HPDE6-E6E7 (cell line): ENCODE measurements at regions not wholly inside any gene's neighbourhood (a gene's known extent, or its start where the extent isn't known, plus 50 kb on each side); places are given as distances from the start of the nearest gene placed in this dataset.
"Not testable (repeated sequence)": the region's sequence is repeated elsewhere in the genome, so short reads cannot be mapped to it uniquely, and the experiment has no call there.

ENCODE experiments used
- DNase-seq: peaks from one replicate; pipeline ENCODE4 v3.0.0; 2011; ENCODE audit warnings: missing footprints; ENCODE audit errors: extremely low spot score

DNA sequence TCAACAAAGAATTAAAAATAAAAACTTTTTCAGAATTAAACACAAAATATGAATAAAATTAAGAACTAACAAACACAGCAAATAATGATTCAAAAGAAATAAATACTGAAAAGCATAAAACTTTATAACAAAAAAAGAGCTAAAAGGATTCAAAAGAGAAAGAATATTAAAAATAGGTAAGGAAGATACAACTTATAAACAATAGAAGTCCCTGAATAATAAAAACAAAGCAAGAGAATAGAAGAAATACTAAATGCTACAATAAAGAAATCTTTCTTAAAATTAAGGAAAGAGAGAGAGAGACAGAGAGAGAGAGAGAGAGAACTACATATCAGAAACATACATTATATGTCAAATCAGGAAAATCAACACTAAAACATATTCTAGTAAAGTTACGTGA, 619.9 kb upstream of the SLIT2 start:
- no peak for DNase-seq

DNA sequence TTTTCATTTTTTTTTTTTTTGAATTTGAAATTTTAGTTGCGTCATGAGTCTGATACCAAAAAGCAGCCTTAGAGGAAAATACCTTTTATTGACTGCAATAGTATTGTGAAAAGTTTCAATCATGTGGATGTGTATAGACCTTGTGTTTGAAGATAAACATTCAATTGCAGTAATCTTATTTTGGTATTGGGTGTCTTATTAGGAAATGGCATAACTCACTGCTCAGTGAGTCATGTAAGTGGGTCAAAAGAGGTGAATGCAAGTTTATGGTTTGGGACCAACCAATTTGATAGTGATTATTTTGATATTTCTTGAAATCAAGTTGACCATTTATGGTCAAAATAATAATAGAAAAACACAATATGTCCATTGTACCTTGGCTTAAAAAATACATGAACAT, 627.8 kb upstream of the SLIT2 start:
- no peak for DNase-seq

DNA sequence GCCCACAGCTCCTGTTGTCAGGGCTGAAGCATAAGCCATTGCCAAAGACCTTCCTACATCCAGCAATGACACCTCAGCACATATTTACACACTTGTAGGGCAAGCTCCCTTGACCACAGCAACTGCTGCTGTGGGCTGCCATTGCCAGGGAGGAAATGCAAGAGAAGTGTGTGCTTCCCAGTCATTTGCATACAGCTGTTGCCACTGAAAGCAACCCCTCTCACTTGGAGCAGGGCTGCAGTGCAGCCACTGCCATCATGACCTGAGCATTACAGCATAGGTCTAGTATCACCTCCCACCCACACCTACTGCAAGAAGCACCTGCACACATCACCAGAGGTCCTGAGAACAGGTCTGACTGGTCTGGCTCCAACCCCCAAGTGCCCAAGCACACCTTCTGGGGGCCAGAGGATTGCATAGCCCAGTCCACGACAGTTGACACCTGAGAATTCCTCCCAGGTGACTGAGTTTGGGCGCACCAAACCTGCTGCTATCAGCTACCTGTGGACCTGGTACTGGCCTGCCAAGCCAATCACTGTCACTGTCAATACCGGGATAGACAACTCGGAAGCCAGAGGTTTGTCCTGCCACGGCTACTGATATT, 636.5 kb upstream of the SLIT2 start:
- no peak for DNase-seq

DNA sequence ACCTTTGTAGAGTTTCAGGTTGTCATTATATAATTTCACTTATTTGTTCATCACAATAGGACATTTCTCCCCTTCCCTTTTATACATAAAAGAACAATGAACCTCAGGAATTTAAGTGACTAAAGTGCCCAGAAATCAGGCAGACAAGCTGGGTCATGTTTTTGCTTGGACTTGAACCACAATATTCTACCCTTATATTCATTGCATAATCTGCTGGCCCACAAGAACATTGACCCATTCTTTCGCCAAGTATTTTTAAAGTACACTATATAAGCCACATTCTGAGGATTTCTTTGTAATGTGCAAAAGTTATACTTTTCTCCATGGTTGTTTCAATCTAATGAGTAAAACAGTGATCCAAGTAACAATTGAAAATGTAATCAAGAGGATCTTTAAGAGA, 637.5 kb upstream of the SLIT2 start:
- DNase-seq = no peak

GRCh38 chr4:19596342-19596741, 655.4 kb upstream of the SLIT2 start:
- no peak for DNase-seq

DNA sequence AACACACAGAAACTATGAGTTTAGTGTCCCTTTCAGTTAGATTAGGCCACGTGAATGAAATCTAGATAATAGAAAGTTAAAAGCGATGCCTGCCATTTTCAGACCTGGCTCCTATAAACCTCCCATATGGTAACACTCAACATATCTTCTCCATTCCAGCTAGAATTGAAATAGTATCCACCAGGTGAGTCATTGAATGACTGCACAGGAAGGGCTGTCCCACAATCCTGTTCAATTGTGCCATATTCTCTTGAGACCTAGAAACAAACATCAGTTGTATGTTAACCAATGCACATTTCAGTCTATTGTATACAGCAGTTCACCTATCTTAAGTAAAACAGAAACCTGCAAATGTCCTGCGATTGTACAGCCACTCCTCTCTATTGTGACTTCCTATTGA, 659.3 kb upstream of the SLIT2 start:
- DNase-seq = no peak

DNA sequence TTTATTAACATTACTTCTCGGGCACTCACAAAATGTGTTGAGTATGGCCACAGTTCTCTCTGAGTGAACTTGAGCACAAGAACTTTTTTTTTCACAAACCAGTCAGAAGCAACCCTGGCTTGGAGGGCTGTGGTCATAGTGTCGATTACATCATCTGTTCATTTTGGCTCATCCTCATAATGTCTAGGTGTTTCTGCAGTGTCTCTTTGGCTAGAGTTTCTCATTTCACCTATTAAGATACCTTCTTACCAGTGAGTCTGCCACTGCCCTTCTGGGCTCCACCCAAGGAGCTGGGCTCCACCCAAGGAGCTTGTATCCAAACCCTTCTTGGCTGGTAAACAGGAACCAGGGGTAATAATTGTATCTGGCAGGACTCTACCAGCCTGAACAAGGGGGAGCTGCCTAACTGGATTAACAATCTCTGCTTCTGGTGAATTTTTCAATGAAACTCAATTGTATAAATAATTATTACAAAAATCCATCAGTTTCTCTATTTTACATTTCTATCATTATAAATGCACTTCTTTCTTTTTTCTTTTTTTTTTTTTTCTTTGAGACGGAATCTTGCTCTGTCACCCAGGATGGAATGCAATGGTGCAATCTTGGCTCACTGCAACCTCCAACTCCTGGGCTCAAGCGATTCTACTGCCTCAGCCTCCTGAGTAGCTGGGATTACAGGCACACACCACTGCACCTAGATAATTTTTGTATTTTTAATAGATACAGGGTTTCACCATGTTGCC, 667.7 kb upstream of the SLIT2 start:
- no peak for DNase-seq

DNA sequence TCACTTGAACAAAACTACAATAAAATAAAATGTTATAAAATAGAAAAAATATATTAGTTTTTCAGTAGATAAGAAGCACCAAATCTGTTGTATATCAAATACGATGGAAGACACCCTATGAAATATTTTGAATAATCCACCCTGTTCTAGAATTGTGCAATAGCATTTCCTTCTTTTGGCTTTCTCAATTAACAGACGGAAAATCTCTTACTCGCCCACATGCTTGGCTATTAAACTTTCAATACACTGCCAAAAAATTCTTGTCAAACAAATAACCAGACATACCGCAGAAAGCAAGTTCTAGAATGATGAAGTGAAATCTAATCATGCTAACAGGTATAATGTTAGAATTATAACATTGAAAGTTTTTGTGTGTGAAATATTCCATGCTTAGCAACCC, 671.6 kb upstream of the SLIT2 start:
- no peak for DNase-seq

DNA sequence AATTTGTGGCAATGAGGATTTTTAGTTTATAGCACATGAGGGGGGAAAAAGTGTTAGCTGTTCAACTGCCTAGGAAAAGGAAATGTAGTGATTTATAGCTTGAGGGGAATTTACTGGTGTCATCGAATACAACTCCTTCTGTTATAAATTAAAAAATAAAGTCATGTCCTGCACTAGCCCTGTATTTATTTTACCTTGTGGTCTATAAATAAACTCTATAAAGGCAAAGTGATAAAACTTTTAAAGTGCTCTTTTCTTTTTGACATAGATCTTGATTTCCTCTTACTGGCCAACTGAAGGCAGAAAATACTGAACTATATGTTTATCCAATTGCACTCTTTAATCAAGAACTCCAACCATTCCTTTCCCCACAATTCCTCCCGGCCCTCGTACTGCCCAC, 672.1 kb upstream of the SLIT2 start:
- DNase-seq = no peak

- no peak for DNase-seq
Observed at GRCh38 chr4:19577097-19577496, 674.6 kb upstream of the SLIT2 start.

DNA sequence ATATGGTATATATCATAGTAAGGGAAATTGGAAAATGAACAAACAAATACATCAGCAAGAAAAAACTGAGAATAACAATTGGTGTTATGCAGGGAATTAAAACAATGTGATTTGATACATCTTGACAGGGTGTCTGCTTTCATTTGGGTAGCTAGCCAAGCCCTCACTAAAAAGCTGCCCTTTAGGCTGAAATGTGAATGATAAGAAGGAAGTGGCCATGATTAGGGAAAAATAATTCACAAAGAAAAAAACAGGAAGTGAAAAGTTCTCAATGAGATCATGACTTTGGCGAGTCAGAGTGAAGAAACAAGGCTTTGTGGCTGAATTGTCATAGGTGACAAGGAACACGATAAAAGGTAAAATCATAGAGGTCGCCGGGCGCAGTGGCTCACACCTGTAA, 675.8 kb upstream of the SLIT2 start:
- DNase-seq = no peak

DNA sequence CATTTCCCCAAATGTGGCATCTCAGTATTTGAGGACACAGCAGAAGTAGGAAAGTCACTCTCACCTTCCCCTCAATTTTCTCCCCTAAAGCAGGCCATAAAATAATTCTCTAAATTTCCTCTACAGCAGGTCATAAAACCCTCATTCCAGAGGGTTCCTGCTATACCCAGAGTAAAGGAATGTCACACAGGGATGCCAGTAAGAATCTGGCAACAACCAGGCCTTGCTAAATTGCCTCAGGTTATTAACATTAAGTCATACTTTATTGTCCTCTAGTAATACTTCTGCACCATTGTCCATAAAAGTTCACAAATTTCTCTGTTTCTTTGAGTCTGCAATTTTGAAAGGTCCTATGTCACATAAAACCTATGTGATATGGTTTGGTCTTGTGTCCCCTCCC, 685.7 kb upstream of the SLIT2 start:
- no peak for DNase-seq

DNA sequence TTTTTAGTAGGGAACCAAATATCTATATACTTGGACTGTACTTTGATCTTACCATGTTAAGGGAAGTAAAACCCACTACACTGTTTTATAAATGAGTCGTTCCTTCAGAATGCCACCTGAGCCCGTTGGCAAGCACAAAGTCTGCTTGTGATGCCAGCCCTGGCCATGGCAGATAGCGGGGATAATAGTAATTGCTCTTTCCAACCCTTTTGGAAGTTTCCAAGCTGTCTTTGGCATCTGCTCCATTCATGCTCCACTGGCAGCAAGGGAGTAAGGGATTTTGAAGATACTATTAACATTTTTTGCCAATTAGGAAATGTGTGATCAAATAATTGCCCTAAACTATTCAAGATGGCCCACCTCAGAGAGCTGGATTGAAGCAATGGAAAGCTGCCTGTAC, 689.2 kb upstream of the SLIT2 start:
- DNase-seq = no peak

DNA sequence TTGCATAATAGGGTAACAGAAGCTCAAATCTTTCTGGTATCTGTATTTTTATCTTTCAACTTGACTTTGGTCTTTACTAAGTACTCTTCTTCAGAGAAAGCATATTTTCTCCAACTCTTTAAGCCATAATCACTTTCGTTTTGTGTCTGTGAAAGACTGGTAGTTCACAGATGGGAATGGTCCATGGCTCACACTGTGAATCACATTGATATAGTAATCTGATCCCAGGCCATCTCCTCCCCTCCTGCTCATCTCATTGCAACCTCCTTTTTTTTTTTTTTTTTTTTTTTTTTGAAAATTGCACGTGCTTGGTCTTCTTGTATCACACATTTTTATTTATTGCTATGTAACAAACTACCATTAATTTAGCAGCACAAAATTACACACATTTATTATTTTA, 694.5 kb upstream of the SLIT2 start:
- DNase-seq = no peak

DNA sequence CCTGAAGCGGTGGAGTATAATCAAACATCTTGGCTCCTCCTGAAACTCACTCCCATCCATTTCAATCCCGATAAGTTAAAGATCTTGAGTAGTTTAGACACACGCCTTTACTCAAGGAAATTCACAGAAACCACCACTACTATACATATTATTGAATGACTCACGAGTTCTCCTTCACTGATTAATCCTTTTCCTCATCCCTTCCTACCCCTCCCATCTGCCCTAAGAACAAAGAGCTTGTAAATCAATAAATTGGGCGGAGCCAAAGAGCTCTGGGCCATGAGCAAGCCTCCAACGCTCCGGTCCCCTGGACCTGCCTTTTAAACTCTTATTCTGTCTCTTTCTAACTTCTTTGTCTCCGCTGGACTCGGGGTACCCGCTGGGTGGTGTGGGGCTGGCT, 695.4 kb upstream of the SLIT2 start:
- not testable (repeated sequence) for DNase-seq

- DNase-seq = no peak
Observed at GRCh38 chr4:19547463-19547862, 704.2 kb upstream of the SLIT2 start.

GRCh38 chr4:19544446-19545125, 707.1 kb upstream of the SLIT2 start:
- no peak for DNase-seq

- DNase-seq = no peak
Observed at GRCh38 chr4:19540859-19541540, 710.7 kb upstream of the SLIT2 start.

DNA sequence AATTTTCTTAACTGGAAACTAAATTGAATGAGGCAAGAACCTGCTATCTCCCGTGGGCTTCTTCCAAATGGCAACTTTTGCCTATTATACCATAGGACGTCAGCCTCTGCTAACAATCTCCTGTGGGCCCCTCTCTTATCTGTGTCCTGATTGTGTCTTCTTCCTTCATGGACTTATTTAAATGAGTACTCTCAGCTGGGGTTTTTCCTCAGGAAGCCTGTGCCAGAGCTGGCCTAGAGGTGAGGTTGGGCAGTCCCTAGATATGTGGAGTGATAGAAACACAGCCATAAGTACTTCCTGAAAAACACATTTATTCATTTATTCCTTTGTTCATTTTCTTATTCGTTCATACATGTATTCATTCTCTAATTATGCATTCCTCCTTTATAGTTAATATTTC, 712.5 kb upstream of the SLIT2 start:
- no peak for DNase-seq

DNA sequence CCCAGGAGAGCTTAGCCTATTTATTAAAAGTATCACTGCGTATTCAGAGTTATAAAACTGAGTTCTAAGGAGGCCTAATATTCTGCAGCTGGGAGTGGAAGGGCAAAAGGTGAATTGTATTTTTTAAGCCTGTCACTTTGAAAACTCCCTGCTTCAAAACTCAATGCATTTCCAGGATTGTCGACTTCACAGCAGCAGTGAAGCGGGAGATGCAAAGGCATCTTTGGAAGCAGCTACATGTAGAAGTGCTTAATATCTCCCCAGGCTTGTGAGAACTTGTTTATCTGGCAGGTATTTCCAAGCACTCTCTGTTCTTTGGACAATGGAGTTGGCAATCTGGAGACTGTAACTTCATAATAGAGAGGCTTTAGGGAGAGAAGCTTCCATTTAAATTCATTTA, 717.5 kb upstream of the SLIT2 start:
- DNase-seq = no peak

GRCh38 chr4:19531906-19532848, 719.5 kb upstream of the SLIT2 start:
- no peak for DNase-seq

- no peak for DNase-seq
Observed at GRCh38 chr4:19523964-19524363, 727.7 kb upstream of the SLIT2 start.
